Panc1 (cell line): ENCODE measurements at regions not wholly inside any gene's neighbourhood (a gene's known extent, or its start where the extent isn't known, plus 50 kb on each side); places are given as distances from the start of the nearest gene placed in this dataset.

Experiments used
- ATAC-seq: fragments of 200-7000 bp; cut with Tn5 transposase; 2 replicates; pipeline ENCODE4 v1.9.1; 2020; ENCODE audit warnings: mild to moderate bottlenecking, moderate library complexity
- BruUV-seq: library from RNA; stranded (reverse); fragments of 400-500 nt; replicated peaks from 2 replicates; lab custom pipeline; 2021; lab: Mats Ljungman, UMichigan
- CTCF ChIA-PET: fragments of 300-600 bp; sonication (Branson Sonifier 250); formaldehyde crosslinking; loops from one replicate; lab custom pipeline; 2022; ENCODE audit warnings: antibody characterized with exemption; lab: Charles Lee
- POLR2A ChIA-PET: fragments of 300-600 bp; sonication (Branson Sonifier 250); formaldehyde crosslinking; loops from one replicate; lab custom pipeline; 2022; ENCODE audit warnings: antibody characterized with exemption; lab: Charles Lee
- DNase-seq: peaks from one replicate; pipeline ENCODE4 v3.0.0-alpha.2; 2010; ENCODE audit warnings: low read depth, low spot score
- H3K27ac ChIP-seq: 2 replicates; pipeline ENCODE4 v1.5.1; 2011; ENCODE audit warnings: mild to moderate bottlenecking, low read length, inconsistent platforms
- H3K27me3 ChIP-seq: fragments of 200-500 bp; sonication (Bioruptor generic); 2 replicates; pipeline ENCODE4 v1.6.0; 2014; ENCODE audit warnings: low read length, inconsistent platforms; ENCODE audit not compliant: control insufficient read depth, insufficient read depth
- H3K36me3 ChIP-seq: fragments of 200-500 bp; sonication (Bioruptor generic); 2 replicates; pipeline ENCODE4 v1.5.1; 2014; ENCODE audit warnings: inconsistent platforms, mild to moderate bottlenecking, low read length, moderate library complexity; ENCODE audit not compliant: control insufficient read depth, insufficient read depth
- H3K4me1 ChIP-seq: 2 replicates; pipeline ENCODE4 v1.5.1; 2011; ENCODE audit warnings: inconsistent platforms, mild to moderate bottlenecking, low read length, moderate library complexity; ENCODE audit not compliant: control insufficient read depth, insufficient read depth
- H3K4me3 ChIP-seq, 2 experiments: 2 replicates each; pipeline ENCODE4 v1.5.1; 2011 to 2012; ENCODE audit warnings: low read depth in 2 of 2, low read length in 2 of 2, mild to moderate bottlenecking in 2 of 2, inconsistent platforms in 1 of 2, moderate library complexity in 1 of 2
- H3K9me3 ChIP-seq: fragments of 200-500 bp; sonication (Bioruptor generic); 2 replicates; pipeline ENCODE4 v1.5.1; 2014; ENCODE audit warnings: low read depth, mild to moderate bottlenecking, inconsistent platforms, low read length, moderate library complexity; ENCODE audit not compliant: control insufficient read depth, insufficient read depth
- CTCF ChIP-seq: fragments of 450-650 bp; IDR thresholded peaks from 2 replicates; pipeline ENCODE4 v1.5.1; 2017; ENCODE audit warnings: mild to moderate bottlenecking
- POLR2AphosphoS5 ChIP-seq: IDR thresholded peaks from 2 replicates; pipeline ENCODE4 v1.6.1; 2012; ENCODE audit warnings: mild to moderate bottlenecking, low read depth, low read length, moderate library complexity
- REST ChIP-seq, 2 experiments: IDR thresholded peaks; 2 replicates each; pipeline ENCODE4 v1.6.1; 2011 to 2012; ENCODE audit warnings: low read depth in 2 of 2, control low read depth in 1 of 2, low read length in 1 of 2, mild to moderate bottlenecking in 1 of 2, moderate library complexity in 1 of 2; ENCODE audit not compliant: insufficient read depth in 1 of 2
- SIN3A ChIP-seq: IDR thresholded peaks from 2 replicates; pipeline ENCODE4 v1.6.1; 2012; ENCODE audit warnings: low read depth, mild to moderate bottlenecking, low read length, moderate library complexity, borderline replicate concordance; ENCODE audit not compliant: insufficient read depth
- TCF7L2 ChIP-seq: IDR thresholded peaks from 2 replicates; pipeline ENCODE4 v1.6.1; 2011; ENCODE audit warnings: mild to moderate bottlenecking, low read depth, low read length, inconsistent platforms
- in situ Hi-C: cut with HindIII; loops from 2 replicates; pipeline ENCODE4 v1.10.0; 2016; ENCODE audit warnings: low sequenced_read_pairs, low pct_unique_long_range_greater_than_20kb
- intact Hi-C: fragments of 100-400 bp; cut with micrococcal nuclease; formaldehyde crosslinking; loops from one replicate; pipeline ENCODE4 v1.10.0; 2022; ENCODE audit not compliant: unreplicated experiment

- TF ChIP-seq CTCF (no peak), TCF7L2 (no peak), REST (IDR thresholded peaks at IDR 0.05; ENCODE audit: insufficient read depth in 1 of 2, low read depth in 2 of 2, low read length in 1 of 2) (no peak), POLR2AphosphoS5 (no peak), SIN3A (no peak)
- ATAC-seq: peak; percentile 65
- H3K4me3 ChIP-seq: no peak overlapping the region
- ChIA-PET POLR2A (no interaction called here), CTCF (no interaction called here)
- no peak for DNase-seq
- H3K27ac ChIP-seq: no peak overlapping the region
- no peaks in the 10 kb centered on the region for H3K27me3 ChIP-seq
- no peaks in the 10 kb centered on the region for H3K4me1 ChIP-seq
- no peaks in the 10 kb centered on the region for H3K36me3 ChIP-seq
- intact Hi-C loops (no loop called here), in situ Hi-C loops (no loop called here)
- H3K9me3 ChIP-seq: no peaks in the 10 kb centered on the region
- no TSS peak for BruUV-seq
Observed at GRCh38 chr6:135722679-135723078, 128.8 kb upstream of the PDE7B start.

- intact Hi-C loops (no loop called here), in situ Hi-C loops (no loop called here)
- no peak for ATAC-seq
- ChIA-PET POLR2A (no interaction called here), CTCF (no interaction called here)
- Histone ChIP-seq H3K4me1 (no peaks in the 10 kb centered on the region), H3K4me3 (no peak overlapping the region), H3K36me3 (no peaks in the 10 kb centered on the region), H3K27me3 (no peaks in the 10 kb centered on the region), H3K27ac (no peak overlapping the region), H3K9me3 (no peaks in the 10 kb centered on the region)
- no TSS peak for BruUV-seq
- no peak for DNase-seq
- no peak for TF ChIP-seq CTCF
- TF ChIP-seq TCF7L2: no peak
Observed at GRCh38 chr6:135728589-135728988, 122.9 kb upstream of the PDE7B start.

DNA sequence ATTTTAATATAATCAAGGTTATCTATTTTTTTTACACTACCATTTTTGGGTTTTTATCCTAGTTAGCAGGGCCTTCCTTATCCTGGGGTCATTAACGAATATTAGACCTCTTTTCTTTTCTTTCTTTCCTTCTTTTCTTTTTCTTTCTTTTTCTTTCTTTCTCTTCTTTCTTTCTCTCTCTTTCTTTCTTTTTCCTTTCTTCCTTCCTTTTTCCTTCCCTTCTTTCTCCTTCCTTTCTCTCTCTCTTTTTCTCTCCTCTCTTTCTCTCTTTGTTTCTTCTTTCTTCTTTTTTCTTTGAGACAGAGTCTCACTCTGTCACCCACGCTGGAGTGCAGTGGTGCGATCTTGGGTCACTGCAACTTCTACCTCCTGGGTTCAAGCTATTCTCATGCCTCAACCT, 120.4 kb upstream of the PDE7B start:
- Histone ChIP-seq H3K9me3 (no peaks in the 10 kb centered on the region), H3K27me3 (no peaks in the 10 kb centered on the region), H3K36me3 (no peaks in the 10 kb centered on the region), H3K4me1 (no peaks in the 10 kb centered on the region), H3K4me3 (no peak overlapping the region), H3K27ac (no peak overlapping the region)
- ChIA-PET CTCF (no interaction called here), POLR2A (no interaction called here)
- no TSS peak for BruUV-seq
- in situ Hi-C loops: no loop called here
- no peak for DNase-seq
- TF ChIP-seq REST (IDR thresholded peaks at IDR 0.05; ENCODE audit: insufficient read depth in 1 of 2, low read depth in 2 of 2, low read length in 1 of 2): no peak
- no peak for TF ChIP-seq TCF7L2
- TF ChIP-seq SIN3A: no peak
- no peak for TF ChIP-seq CTCF
- TF ChIP-seq POLR2AphosphoS5: no peak
- ATAC-seq: no peak
- intact Hi-C loops: no loop called here
